NCI-H774 (cell line): ENCODE measurements at regions not wholly inside any gene's neighbourhood (a gene's known extent, or its start where the extent isn't known, plus 50 kb on each side); places are given as distances from the start of the nearest gene placed in this dataset.

Experiments
- DNase-seq: peaks from one replicate; lab custom pipeline; 2025; lab: John Stamatoyannopoulos, UW

- DNase-seq: no peak
Measured at GRCh38 chr16:86683441-86684194, 105.3 kb downstream of the FOXL1 start.

- DNase-seq: no peak
Measured at GRCh38 chr16:86685076-86685475, 106.7 kb downstream of the FOXL1 start.

- DNase-seq: no peak
Measured at GRCh38 chr16:86690970-86691369, 112.6 kb downstream of the FOXL1 start.

GRCh38 chr16:86692426-86692825 lies 114.1 kb downstream of the FOXL1 start:
- no peak for DNase-seq

- DNase-seq: no peak
Measured at GRCh38 chr16:86693033-86693432, 114.7 kb downstream of the FOXL1 start.

GRCh38 chr16:86697715-86698114 lies 119.4 kb downstream of the FOXL1 start:
- no peak for DNase-seq

- no peak for DNase-seq
Measured at GRCh38 chr16:86700046-86700945, 121.9 kb downstream of the FOXL1 start.

- DNase-seq: no peak
Measured at GRCh38 chr16:86701286-86701975, 123.1 kb downstream of the FOXL1 start.

GRCh38 chr16:86702824-86703588 lies 124.7 kb downstream of the FOXL1 start:
- no peak for DNase-seq

GRCh38 chr16:86704516-86704915 lies 126.2 kb downstream of the FOXL1 start:
- no peak for DNase-seq

GRCh38 chr16:86706726-86707125 lies 128.4 kb downstream of the FOXL1 start:
- DNase-seq: no peak

- no peak for DNase-seq
Measured at GRCh38 chr16:86707171-86707570, 128.8 kb downstream of the FOXL1 start.

- DNase-seq: no peak
Measured at GRCh38 chr16:86707581-86707980, 129.2 kb downstream of the FOXL1 start.

- no peak for DNase-seq
Measured at GRCh38 chr16:86708431-86708830, 130.1 kb downstream of the FOXL1 start.

- no peak for DNase-seq
Measured at GRCh38 chr16:86709103-86709502, 130.8 kb downstream of the FOXL1 start.

GRCh38 chr16:86709902-86710601 lies 131.7 kb downstream of the FOXL1 start:
- DNase-seq: no peak

- DNase-seq: no peak
Measured at GRCh38 chr16:86710602-86710950, 132.2 kb downstream of the FOXL1 start.

- DNase-seq: no peak
Measured at GRCh38 chr16:86712158-86713009, 134.0 kb downstream of the FOXL1 start.

GRCh38 chr16:86713021-86713631 lies 134.8 kb downstream of the FOXL1 start:
- DNase-seq: no peak

GRCh38 chr16:86714166-86714565 lies 135.8 kb downstream of the FOXL1 start:
- DNase-seq: no peak
